Loucy (cell line): ENCODE measurements at regions not wholly inside any gene's neighbourhood (a gene's known extent, or its start where the extent isn't known, plus 50 kb on each side); places are given as distances from the start of the nearest gene placed in this dataset.

ENCODE experiments used
- H2AFZ ChIP-seq: fragments of 200-600 bp; sonication (generic); 2 replicates; pipeline ENCODE4 v1.6.0; 2016; ENCODE audit warnings: antibody characterized with exemption, mild to moderate bottlenecking, low read length, moderate library complexity
- H3F3A ChIP-seq: fragments of 200-600 bp; 2 replicates; pipeline ENCODE4 v1.6.0; 2016; ENCODE audit warnings: antibody characterized with exemption, low read depth, mild to moderate bottlenecking
- H3K27me3 ChIP-seq: fragments of 200-600 bp; sonication (generic); 2 replicates; pipeline ENCODE4 v1.6.1; 2014; ENCODE audit warnings: low read length, mild to moderate bottlenecking; ENCODE audit not compliant: insufficient read depth, poor library complexity, severe bottlenecking
- H3K36me3 ChIP-seq: fragments of 200-600 bp; sonication (generic); 2 replicates; pipeline ENCODE4 v1.6.1; 2016; ENCODE audit warnings: low read length; ENCODE audit not compliant: insufficient read depth
- H3K4me1 ChIP-seq: fragments of 200-600 bp; sonication (generic); 2 replicates; pipeline ENCODE4 v1.5.1; 2014; ENCODE audit warnings: low read length, mild to moderate bottlenecking; ENCODE audit not compliant: insufficient read depth, poor library complexity, severe bottlenecking
- H3K4me2 ChIP-seq: fragments of 200-600 bp; sonication (generic); 2 replicates; pipeline ENCODE4 v1.6.0; 2014; ENCODE audit warnings: antibody characterized with exemption, low read length, low read depth, mild to moderate bottlenecking; ENCODE audit not compliant: poor library complexity, severe bottlenecking
- H3K4me3 ChIP-seq: fragments of 200-600 bp; sonication (generic); 2 replicates; pipeline ENCODE4 v1.5.1; 2014; ENCODE audit warnings: low read length, mild to moderate bottlenecking, mixed read lengths; ENCODE audit not compliant: poor library complexity, severe bottlenecking
- H3K79me2 ChIP-seq: fragments of 200-600 bp; sonication (generic); 2 replicates; pipeline ENCODE4 v1.6.1; 2014; ENCODE audit warnings: low read length; ENCODE audit not compliant: insufficient read depth
- H3K9ac ChIP-seq: fragments of 200-600 bp; sonication (generic); 2 replicates; pipeline ENCODE4 v1.6.0; 2014; ENCODE audit warnings: mild to moderate bottlenecking, low read depth, low read length, moderate library complexity; ENCODE audit not compliant: poor library complexity, severe bottlenecking
- H3K9me2 ChIP-seq: fragments of 200-600 bp; sonication (generic); replicated peaks from 2 replicates; pipeline ENCODE4 v1.6.1; 2016; ENCODE audit warnings: low read depth, low read length, mixed read lengths
- H3K9me3 ChIP-seq: fragments of 200-600 bp; sonication (generic); 2 replicates; pipeline ENCODE4 v1.6.1; 2014; ENCODE audit warnings: mild to moderate bottlenecking, antibody characterized with exemption, low read length, low read depth; ENCODE audit not compliant: insufficient read depth
- H4K20me1 ChIP-seq: fragments of 200-600 bp; sonication (generic); 2 replicates; pipeline ENCODE4 v1.6.0; 2014; ENCODE audit warnings: antibody characterized with exemption, low read length, mild to moderate bottlenecking; ENCODE audit not compliant: insufficient read depth, poor library complexity, severe bottlenecking
- EZH2phosphoT487 ChIP-seq: fragments of 200-600 bp; IDR thresholded peaks from 2 replicates; pipeline ENCODE4 v1.6.1; 2018; ENCODE audit warnings: antibody characterized with exemption, mild to moderate bottlenecking, moderate library complexity, borderline replicate concordance
- TF ChIP-seq, protein P1 (sequence below): fragments of 200-600 bp; sonication (generic); conservative IDR thresholded peaks from 2 replicates; pipeline ENCODE4 v1.5.1; 2014; ENCODE audit warnings: mild to moderate bottlenecking, antibody characterized with exemption, low read length

DNA sequence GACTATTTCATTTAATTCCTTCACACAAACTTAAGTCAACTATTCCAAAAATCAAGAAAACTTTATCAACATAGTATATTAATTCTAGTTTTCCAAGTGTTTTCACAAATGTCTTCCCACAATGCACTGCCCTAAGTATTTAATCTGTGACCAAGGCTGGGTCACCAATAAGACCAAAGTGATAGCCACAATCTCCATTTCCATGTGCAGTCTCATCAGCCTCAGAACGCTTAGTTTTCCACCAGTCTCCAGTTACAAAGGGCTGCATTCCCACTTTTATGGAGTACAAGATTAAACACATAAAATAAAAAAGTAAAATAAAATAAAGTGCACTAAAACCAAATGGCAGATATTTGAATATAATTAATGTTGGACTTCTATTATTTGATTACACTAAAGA is 371.6 kb upstream of the CCNH start:
- Histone ChIP-seq H3K36me3 (no peaks in the 10 kb centered on the region), H3K9me3 (no peaks in the 10 kb centered on the region), H3K9me2 (no peaks in the 10 kb centered on the region), H3K4me1 (no peaks in the 10 kb centered on the region), H3K27me3 (no peaks in the 10 kb centered on the region), H3K4me3 (no peak overlapping the region), H3K4me2 (no peak overlapping the region), H4K20me1 (no peaks in the 10 kb centered on the region), H2AFZ (no peak overlapping the region), H3F3A (no peaks in the 10 kb centered on the region), H3K9ac (no peak overlapping the region), H3K79me2 (no peaks in the 10 kb centered on the region)
- TF ChIP-seq, protein P1, sequence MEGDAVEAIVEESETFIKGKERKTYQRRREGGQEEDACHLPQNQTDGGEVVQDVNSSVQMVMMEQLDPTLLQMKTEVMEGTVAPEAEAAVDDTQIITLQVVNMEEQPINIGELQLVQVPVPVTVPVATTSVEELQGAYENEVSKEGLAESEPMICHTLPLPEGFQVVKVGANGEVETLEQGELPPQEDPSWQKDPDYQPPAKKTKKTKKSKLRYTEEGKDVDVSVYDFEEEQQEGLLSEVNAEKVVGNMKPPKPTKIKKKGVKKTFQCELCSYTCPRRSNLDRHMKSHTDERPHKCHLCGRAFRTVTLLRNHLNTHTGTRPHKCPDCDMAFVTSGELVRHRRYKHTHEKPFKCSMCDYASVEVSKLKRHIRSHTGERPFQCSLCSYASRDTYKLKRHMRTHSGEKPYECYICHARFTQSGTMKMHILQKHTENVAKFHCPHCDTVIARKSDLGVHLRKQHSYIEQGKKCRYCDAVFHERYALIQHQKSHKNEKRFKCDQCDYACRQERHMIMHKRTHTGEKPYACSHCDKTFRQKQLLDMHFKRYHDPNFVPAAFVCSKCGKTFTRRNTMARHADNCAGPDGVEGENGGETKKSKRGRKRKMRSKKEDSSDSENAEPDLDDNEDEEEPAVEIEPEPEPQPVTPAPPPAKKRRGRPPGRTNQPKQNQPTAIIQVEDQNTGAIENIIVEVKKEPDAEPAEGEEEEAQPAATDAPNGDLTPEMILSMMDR: no peak

GRCh38 chr5:87782916-87783315 is 370.2 kb upstream of the CCNH start:
- Histone ChIP-seq H3K36me3 (no peaks in the 10 kb centered on the region), H3K27me3 (no peaks in the 10 kb centered on the region), H2AFZ (no peak overlapping the region), H3K9ac (no peak overlapping the region), H3K4me3 (no peak overlapping the region), H4K20me1 (no peaks in the 10 kb centered on the region), H3K4me2 (no peak overlapping the region), H3K9me3 (no peaks in the 10 kb centered on the region), H3F3A (no peaks in the 10 kb centered on the region), H3K79me2 (no peaks in the 10 kb centered on the region), H3K9me2 (no peaks in the 10 kb centered on the region), H3K4me1 (no peaks in the 10 kb centered on the region)
- TF ChIP-seq, protein P1: no peak
- TF ChIP-seq EZH2phosphoT487: no peak

- TF ChIP-seq EZH2phosphoT487: no peak
- H3K4me2 ChIP-seq: no peak overlapping the region
- no peaks in the 10 kb centered on the region for H3K9me2 ChIP-seq
- H3K4me3 ChIP-seq: no peak overlapping the region
- H4K20me1 ChIP-seq: no peaks in the 10 kb centered on the region
- H3K9ac ChIP-seq: no peak overlapping the region
- peak overlapping the region; percentile 56; the same call in 1 of the 2 replicates for H2AFZ ChIP-seq
- H3F3A ChIP-seq: no peaks in the 10 kb centered on the region
- no peaks in the 10 kb centered on the region for H3K4me1 ChIP-seq
- no peaks in the 10 kb centered on the region for H3K27me3 ChIP-seq
- H3K36me3 ChIP-seq: no peaks in the 10 kb centered on the region
- no peaks in the 10 kb centered on the region for H3K79me2 ChIP-seq
- H3K9me3 ChIP-seq: no peaks in the 10 kb centered on the region
Observed at GRCh38 chr5:87781976-87782375, 369.2 kb upstream of the CCNH start.
